SIG-M5 treated with dmso at 0.1 percent for 504 hours (cell line): ENCODE measurements at regions not wholly inside any gene's neighbourhood (a gene's known extent, or its start where the extent isn't known, plus 50 kb on each side); places are given as distances from the start of the nearest gene placed in this dataset.
"Not testable (repeated sequence)": the region's sequence is repeated elsewhere in the genome, so short reads cannot be mapped to it uniquely, and the experiment has no call there.

Experiments
- DNase-seq: peaks from one replicate; lab custom pipeline; 2025; ENCODE audit not compliant: unreplicated experiment; lab: John Stamatoyannopoulos, UW

DNA sequence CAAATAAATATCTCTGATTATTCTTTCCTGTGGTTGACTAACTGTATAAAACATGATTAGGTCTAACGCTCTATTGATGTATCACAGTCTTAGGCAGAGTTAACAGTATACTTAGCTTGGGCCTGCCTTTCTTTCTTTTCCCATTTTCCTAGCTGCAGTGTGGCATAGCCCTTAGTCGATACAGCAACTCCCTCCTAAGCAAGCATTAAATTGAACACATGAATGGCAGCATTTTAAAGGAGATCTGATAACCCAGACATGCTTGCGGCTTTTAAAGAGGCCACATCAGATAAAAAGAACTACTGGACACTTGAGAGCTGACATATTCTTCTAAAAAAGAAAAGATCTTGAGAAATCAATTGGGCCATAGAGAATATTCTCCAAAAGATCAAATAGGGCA lies 312.0 kb upstream of the TMPRSS15 start:
- no peak for DNase-seq

DNA sequence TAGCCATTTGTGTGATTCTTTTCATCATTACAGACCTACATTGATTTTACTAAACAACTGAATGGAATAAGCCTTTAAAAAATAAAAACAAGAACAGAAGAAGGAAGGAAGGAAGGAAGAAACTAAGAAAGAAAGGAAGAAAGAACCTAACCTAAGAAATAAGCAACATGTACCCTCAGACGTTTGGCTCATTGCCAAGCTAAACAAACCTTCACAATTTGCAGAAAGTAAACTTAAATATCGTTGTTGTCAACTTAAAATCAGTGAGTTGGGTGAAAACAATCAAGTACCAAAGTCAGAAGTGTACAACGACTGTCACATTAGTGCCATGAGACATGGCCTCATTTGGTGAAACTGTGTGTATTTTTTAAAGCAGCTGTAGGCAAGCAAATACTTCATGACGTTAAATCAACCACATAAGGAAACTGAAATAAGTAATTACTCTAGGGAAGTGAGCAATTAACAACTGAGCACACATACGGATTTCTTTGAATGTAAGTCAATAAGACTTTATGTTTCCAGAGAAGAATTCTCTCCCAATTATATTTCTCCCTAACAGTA lies 313.1 kb upstream of the TMPRSS15 start:
- no peak for DNase-seq

DNA sequence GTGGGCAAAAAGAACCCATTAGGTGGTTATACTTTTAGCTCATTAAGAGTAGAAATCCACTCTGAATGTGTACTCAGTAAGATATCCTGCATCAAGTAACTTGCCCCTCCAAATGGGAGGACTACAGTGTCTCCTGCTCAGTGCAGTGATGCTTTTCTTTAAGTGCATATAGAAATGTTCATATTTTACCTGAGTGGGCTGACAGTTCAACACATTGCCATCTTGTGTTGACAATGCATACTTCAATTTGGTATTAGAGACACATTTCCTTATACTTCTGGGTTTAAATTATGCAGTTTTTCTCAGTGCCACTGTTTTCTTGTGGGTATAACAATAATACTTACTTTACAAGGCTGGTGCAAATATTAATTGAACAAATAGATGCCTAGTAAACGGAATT lies 318.6 kb upstream of the TMPRSS15 start:
- DNase-seq = no peak

DNA sequence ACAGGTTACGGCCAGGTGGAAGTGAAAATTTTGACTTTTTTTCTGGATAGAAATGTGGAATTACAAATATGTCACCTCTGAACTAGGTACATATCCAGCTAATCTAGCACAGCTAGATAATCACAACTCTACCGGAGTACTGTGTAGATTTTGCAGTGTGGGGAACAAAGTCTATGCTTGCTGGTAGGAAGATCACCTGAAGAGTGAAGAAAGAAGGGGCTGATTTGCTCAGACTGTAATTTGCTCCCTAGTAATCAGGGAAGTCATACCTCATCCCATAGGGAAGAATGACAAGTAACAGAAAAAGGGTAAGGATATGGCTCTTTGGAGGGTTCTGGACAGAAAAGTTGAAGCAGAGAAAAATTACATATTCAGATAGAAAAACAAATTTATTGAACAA lies 319.6 kb upstream of the TMPRSS15 start:
- DNase-seq = no peak

DNA sequence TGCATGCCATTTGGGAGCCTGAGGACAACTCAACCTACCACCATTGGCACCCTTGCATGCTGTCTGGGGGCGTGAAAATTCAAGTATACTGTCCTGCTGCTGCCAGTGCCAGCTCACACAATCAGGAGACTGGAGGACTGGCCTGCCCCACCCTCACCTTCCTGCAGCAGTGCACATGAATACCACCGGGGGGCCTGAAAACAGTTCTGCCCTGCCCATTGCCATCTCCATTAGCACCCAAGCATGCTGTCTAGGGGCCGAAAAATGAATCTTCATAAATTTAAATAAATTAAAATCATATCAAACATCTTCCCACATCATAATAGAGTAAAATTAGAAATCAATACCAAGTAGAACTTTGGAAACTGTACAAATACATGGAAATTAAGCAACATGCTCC lies 322.1 kb upstream of the TMPRSS15 start:
- peak; percentile 2 for DNase-seq

DNA sequence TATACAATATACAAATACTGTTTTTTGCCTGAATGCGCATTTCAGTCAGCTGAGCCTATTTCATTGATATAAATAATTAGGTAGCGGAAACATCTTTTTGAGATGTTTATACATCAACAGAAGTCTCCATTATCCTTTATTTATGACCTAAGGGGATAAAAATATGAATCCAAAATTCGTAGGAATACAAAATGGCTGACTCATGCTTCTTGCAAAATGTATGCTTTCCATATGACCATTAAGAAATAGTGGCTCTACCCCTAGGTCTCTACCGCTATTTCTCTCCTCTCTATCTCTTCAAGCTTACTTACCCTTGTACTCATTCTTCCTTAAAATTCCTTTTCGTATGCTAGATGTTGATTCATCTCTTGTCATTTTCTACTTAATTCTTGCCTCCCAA lies 338.4 kb upstream of the TMPRSS15 start:
- no peak for DNase-seq

DNA sequence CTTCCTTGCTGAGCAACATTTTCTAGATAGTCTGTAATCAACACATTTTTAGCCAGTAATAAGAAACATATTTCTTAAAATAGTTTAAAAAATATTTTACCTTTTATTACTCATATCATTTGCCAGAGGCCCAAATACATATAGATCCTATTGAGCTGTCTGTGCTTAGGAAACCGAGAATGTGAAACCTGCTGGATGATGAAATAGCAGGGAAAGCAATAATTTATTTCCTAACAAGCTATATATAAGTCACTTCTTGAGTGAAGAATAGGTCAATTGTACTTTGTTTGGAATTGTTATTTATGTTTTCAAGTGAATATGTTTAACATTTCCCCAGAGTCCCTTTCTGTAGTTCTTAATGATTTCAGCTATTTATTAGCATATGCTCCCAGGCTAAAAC lies 339.9 kb upstream of the TMPRSS15 start:
- no peak for DNase-seq

DNA sequence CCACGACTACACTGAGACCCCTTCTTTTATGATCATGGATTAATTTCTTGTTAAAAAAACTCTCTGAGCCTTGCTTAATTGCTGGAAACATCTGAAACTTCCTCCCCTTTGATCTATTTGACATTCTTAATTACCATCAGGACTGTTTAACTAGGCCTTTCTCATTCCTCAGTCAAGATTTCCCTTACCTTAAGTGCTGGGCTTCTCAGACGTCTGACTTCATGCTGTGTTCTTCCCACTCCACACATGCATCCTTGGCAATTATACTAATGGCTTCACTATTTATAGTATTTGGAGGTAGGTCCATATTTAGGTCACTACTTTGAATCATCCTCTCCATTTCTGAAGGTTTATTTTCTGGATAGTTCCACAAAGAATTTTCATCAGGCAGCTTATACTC lies 341.3 kb upstream of the TMPRSS15 start:
- DNase-seq = no peak

DNA sequence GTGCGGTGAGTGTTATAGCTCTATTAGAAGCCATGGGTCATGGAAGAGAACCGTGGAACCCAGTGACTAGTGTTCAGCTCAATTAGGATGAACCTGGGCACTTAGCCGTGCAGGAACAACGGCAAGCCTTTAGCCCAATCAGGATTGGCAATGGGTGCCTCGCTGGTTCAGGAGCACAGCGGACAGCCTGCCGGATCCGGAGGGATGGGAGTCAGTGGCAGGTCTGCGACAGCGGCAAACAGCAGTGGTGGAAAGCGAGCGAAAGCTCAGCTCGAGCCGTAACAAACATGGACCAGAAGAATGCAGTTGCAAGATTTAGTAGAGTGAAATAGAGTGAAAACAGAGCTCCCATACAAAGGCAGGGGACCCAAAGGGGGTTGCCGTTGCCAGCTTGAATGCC lies 349.3 kb upstream of the TMPRSS15 start:
- DNase-seq = not testable (repeated sequence)

DNA sequence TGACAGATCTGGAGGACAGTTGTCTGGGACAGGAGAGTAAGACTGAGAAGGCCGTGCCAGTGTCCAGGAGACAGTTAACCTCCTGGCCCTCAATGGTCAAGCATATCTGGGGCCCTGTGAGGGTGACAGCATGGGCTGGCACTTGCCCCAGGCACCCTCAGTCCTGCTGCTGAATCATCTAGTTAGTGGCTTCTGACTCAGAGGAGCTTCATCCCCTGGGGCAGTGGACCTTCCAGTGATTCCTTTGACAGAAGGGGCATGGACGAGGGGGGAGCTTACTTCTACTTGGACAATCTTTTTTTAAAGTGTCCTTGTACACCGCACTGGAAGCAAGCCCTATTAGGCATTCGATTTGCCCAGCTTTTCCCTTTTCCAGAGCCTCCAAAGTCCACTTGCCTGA lies 352.7 kb upstream of the TMPRSS15 start:
- DNase-seq = not testable (repeated sequence)

DNA sequence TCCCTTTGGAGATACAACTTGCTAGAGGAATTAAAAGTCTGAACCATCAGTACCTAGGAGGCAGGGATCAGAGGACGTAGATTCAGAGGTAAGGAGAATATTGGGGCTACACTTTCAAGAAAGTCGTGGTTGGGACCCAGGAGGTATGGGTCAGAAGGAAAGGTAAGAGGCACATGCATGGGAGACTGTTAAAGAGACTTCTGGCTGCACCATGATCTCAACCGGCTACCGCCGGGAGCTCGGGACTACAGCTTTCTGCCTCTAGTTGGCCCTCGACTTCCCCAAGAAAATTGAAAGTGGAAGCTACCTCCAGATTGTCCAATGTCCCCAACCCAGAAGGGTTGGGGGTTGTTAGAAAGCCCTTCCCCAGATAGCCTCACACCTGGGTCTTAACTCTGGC lies 355.7 kb upstream of the TMPRSS15 start:
- DNase-seq = no peak

DNA sequence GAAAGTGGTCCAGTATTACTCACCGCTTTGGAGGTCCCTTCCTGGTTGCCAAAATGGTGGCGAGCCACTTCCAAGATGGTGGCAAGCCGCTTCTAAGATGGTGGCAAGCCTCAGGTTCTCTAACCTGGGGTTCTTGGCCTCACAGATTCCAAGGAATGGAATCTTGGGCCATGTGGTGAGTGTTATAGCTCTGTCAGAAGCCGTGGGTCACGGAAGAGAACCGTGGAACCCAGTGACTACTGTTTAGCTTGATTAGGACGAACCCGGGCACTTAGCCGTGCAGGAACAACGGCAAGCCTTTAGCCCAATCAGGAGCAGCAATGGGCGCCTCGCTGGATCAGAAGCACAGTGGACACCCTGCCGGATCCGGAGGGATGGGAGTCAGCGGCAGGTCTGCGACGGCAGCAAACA lies 356.2 kb upstream of the TMPRSS15 start:
- no peak for DNase-seq

DNA sequence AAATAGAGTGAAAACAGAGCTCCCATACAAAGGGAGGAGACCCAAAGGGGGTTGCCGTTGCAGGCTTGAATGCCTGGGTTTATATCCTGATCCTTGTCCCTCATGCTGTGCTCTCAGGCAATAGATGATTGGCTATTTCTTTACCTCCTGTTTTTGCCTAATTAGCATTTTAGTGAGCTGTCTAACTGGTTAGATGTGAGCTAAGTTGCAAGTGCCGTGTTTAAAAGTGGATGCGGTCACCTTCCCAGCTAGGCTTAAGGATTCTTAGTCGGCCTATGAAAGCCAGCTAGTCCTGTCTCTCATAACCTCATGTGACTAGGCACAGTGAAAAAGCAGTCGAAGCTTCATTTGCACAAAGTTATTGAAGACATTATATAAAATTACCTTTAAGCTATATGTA lies 356.7 kb upstream of the TMPRSS15 start:
- no peak for DNase-seq

DNA sequence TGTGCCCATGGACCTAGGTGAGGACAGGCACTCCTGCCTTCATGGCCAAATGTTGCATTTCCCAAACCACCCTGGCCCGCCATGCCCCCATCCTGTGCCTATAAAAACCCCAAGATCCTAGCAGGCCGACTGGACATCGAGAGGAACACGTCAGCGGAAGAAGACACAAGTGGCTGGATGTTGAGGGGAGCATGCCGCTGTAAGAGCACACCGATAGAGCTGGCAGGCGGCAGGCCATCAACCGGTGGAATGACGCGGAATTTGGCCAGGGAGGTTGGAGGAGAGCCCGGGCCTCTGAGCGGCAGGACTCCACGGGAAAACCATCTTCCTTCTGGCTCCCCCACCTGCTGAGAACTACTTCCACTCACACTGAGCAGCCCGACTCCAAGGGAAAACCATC lies 361.1 kb upstream of the TMPRSS15 start:
- no peak for DNase-seq

DNA sequence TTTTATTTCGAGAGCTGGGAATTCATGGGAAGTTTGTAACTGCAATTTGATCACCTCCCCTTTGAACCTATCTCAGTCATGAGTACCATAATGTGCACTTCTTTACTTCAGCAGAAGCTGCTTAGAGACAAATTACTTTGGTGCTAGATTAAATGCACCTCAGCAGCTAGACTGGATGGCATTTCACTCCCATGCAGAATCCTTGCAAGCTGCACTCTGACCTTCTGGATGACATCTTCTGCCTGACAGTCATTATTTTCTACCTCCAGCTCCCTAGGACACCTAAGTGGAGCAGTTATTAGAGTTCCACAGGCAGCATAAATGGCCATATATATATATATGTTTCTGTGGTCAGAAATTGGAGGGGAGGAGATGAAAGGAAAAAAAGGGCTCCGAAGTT lies 366.0 kb upstream of the TMPRSS15 start:
- DNase-seq = no peak

DNA sequence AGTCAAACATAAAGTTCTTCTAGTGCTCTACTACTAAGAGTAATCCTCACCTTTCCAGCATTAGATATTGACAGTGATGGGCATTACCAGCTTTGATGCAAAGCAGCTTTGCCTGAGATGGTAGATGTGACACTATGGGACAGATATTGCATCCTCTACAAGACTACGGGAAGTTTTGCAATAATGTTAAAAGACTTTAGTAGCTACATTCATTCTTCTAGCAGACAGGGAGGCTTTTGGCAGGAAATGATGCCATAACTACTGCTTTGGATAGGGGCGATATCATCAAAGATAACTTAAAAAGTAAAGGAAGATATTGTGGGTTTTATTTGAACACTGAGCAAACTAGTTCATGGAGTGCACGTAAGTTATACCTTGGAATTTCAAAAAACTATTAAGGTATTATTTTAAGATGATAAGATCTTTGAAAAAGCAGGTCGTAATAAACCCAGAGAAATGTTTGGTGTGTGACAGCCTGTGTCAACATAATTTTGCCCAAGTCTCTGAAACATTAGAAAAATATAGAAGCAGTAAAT lies 368.3 kb upstream of the TMPRSS15 start:
- peak; percentile 54 for DNase-seq

DNA sequence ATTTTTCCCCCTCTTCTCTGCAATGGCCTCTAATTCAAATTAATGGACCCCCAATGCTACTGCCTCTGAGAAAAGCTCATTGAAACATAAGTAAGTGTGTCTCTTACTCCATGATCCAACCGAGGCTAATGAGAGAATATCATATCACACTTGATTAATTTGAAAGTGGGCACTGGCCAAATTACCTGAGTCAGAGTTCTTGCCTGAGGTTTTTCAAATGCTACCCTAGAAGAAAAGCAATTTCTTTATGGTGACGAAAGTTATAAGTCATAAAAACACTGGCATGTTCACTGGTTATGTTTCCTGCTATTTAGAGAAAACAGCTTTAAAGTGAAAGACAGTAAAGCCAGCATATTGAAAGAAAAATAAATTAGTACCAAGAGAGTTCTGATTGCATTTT lies 368.8 kb upstream of the TMPRSS15 start:
- peak; percentile 18 for DNase-seq

DNA sequence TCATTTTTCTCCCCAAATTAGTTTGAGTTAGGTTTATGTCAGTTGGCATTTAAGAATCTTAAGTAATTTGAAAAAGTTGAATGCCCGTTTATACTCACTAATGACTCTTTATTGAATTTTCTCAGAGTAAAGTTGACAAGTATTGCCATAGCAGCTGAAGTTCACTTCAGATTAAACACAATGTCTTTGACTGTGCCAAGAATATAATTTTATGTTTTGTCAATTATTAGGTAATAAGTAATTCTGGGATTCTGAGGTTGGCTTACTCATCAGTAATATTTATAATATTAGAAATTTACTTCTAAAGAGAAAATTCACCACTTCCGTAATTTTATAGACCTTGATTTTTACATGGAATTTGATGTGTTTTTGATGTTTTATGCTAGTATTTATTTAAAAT lies 369.3 kb upstream of the TMPRSS15 start:
- no peak for DNase-seq

DNA sequence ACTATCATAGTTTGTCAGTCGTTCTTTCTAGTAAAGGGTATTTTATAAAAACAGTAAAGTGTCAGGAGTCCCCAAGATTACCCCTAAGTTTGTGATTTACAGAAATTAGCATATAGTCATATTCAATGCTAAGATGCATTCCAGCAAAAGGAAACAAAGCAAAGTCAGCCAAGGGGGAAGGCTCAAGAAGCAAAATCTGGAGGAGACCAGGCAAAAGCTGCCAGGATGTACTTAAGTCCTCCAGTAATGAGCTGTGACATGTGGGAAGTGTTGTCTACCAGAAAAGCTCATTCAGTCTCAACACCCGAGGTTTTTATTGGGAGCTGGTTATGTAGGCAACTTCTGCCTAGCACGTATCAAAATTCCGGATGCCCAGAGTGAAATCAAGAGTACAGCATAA lies 373.4 kb upstream of the TMPRSS15 start:
- DNase-seq = no peak

DNA sequence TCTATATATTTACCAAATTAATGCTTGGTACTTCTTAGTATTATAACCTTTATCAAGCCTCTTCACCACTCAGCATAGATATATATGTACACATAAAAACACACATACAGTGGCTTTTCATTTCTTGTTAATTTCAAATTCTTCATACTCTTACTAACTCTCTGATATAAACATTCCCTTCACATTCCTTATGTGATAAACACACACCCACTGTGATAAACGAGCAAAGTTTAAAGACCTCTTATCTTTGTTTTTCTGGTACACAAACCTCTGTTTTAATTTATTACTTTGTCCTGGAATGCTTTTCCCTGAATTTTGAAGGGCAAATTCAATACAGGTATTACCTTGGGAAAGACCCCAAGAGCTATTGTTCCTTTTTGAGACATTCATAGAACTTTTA lies 379.1 kb upstream of the TMPRSS15 start:
- no peak for DNase-seq

DNA sequence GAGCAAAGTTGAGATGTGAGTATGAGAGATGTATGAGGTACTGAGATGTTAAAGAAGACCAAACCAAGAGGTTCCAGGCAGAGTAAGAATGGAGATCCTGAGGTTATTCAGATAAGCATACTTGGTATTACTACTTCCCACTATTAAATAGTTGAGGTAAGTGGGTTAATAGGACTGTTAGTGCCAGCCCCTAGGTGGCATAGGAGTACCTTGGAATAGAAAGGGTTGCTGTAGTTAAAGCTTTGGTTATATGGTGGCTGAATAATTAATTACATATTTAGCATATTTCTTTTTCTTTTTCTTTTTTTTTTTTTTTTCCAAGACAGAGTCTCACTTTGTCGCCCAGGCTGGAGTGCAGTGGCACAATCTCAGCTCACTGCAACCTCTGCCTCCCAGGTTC lies 397.9 kb upstream of the TMPRSS15 start:
- peak; percentile 7 for DNase-seq

DNA sequence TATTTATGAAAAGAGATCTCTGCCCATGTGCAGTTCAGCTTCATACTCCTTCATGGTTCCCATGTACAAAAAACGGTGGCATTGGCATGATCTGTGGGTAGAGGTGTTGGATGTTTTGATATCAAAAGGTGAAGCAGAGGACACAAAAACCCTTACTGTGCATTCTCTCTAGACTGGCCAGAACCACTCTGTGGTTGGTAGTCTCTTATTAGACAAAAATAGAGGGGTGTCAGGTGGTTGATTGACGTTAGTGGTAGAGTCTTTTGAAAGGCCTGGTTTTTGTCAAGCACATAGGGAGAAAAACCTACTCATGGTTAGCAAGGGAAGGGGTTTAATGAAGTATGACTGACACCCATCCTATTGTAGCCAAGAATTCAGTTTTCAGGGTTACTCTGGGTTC lies 400.0 kb upstream of the TMPRSS15 start:
- no peak for DNase-seq

DNA sequence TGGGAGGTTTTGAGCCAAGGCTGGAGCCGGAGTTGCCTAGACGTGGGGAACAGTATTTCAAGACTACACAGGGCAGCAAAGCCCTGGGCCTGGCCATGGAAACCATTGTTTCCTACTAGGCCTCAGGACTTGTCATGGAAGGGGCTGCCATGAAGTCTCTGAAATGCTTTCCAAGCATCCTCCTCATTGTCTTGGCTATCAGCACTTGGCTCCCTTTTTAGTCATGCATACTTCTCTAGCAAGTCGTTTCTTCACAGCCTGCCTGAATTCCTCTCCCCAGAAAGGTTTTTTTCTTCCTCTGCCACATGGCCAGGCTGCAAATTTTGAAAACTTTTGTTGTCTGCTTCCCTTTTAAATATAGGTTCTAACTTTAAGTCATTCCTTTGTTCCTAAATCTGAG lies 406.6 kb upstream of the TMPRSS15 start:
- no peak for DNase-seq

DNA sequence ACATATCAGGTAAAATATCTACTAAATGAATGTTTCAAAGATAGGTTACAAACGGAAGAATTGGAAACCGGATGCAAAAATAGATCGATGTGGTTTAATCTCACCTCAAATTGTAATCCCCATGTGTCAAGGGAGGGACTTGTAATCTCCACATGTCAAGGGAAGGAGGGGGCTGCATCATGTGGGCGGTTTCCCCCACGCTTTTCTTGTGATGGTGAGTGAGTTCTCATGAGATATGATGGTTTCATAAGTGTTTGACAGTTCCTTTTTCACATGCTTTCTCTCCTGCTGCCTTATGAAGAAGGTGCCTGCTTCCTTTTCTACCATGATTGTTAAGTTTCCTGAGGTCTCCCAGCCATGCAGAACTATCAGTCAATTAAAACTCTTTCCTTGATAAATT lies 408.7 kb upstream of the TMPRSS15 start:
- peak; percentile 29 for DNase-seq
